ENCODE measurements at regions not wholly inside any gene's neighbourhood (a gene's known extent, or its start where the extent isn't known, plus 50 kb on each side); places are given as distances from the start of the nearest gene placed in this dataset.

GRCh38 chr2:830419-831224, 120.0 kb upstream of the SNTG2 start:
- DNase-seq (ENCODE audit: low read depth): no peak

- no peak for DNase-seq (ENCODE audit: low read depth)
These were observed 121.6 kb upstream of the SNTG2 start for GRCh38 chr2:829047-829446.

GRCh38 chr2:824954-825353, 125.7 kb upstream of the SNTG2 start:
- no peak for DNase-seq (ENCODE audit: low read depth)

GRCh38 chr2:824524-824923, 126.1 kb upstream of the SNTG2 start:
- no peak for DNase-seq (ENCODE audit: low read depth)

GRCh38 chr2:821546-821945, 129.1 kb upstream of the SNTG2 start:
- no peak for DNase-seq (ENCODE audit: low read depth)

- no peak for DNase-seq (ENCODE audit: low read depth)
These were observed 131.0 kb upstream of the SNTG2 start for GRCh38 chr2:819601-820000.

- DNase-seq (ENCODE audit: low read depth): no peak
These were observed 131.5 kb upstream of the SNTG2 start for GRCh38 chr2:819121-819520.

- DNase-seq (ENCODE audit: low read depth): no peak
These were observed 133.2 kb upstream of the SNTG2 start for GRCh38 chr2:817336-818015.

- no peak for DNase-seq (ENCODE audit: low read depth)
These were observed 134.4 kb upstream of the SNTG2 start for GRCh38 chr2:816278-816677.

- DNase-seq (ENCODE audit: low read depth): no peak
These were observed 133.2 kb upstream of the TMEM18 start for GRCh38 chr2:810397-810796.

GRCh38 chr2:807300-807699, 130.1 kb upstream of the TMEM18 start:
- DNase-seq (ENCODE audit: low read depth): no peak

- DNase-seq (ENCODE audit: low read depth): no peak
These were observed 128.5 kb upstream of the TMEM18 start for GRCh38 chr2:805664-806063.

- no peak for DNase-seq (ENCODE audit: low read depth)
These were observed 120.8 kb upstream of the TMEM18 start for GRCh38 chr2:797993-798392.

GRCh38 chr2:797556-797955, 120.3 kb upstream of the TMEM18 start:
- DNase-seq (ENCODE audit: low read depth): no peak

GRCh38 chr2:796141-796985, 119.2 kb upstream of the TMEM18 start:
- DNase-seq (ENCODE audit: low read depth): no peak

- no peak for DNase-seq (ENCODE audit: low read depth)
These were observed 118.4 kb upstream of the TMEM18 start for GRCh38 chr2:795531-796041.

GRCh38 chr2:794554-795241, 117.5 kb upstream of the TMEM18 start:
- no peak for DNase-seq (ENCODE audit: low read depth)

GRCh38 chr2:793236-793635, 116.0 kb upstream of the TMEM18 start:
- DNase-seq (ENCODE audit: low read depth): no peak

- no peak for DNase-seq (ENCODE audit: low read depth)
These were observed 115.5 kb upstream of the TMEM18 start for GRCh38 chr2:792687-793086.

GRCh38 chr2:790634-791245, 113.5 kb upstream of the TMEM18 start:
- no peak for DNase-seq (ENCODE audit: low read depth)

GRCh38 chr2:790081-790480, 112.9 kb upstream of the TMEM18 start:
- no peak for DNase-seq (ENCODE audit: low read depth)
